Fibroblast of the conjunctiva (primary cell): ENCODE measurements at regions not wholly inside any gene's neighbourhood (a gene's known extent, or its start where the extent isn't known, plus 50 kb on each side); places are given as distances from the start of the nearest gene placed in this dataset.

Experiments used
- DNase-seq: peaks from one replicate; pipeline ENCODE4 v3.0.0-alpha.2; 2010; ENCODE audit warnings: low read depth

DNA sequence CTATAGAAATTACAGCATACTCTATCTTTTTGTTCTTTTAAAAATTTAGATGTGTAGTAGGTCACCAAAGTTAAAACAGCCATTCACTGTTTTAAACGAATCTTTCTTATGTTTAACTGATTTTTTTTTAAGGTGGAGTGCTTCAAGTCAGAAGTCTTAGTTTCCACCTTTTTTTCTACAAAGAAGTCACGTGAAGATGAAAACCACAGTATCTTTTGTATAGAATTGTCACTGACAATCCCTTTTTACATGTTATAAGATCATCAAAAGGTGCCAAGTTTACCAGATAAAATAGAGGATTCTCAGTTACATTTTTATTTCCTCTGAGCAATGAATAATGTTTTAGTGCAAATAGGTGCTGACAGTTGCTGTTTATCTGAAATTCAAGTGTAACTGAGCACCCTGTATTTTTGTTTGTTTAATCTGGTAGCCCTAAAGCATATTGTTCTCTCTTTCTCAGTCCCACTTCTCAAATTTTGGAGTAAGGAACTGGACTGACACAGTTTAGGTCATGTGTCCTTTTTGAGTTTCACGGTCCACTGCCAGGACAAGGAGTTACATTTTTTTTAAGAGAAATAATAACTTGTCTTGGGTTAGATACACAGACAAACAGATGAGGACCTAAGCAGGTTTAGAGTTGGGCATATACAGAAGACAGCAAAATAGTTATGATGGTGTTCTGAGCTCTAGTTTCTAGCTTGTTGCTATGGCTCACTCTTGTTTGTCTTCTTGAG is 233.2 kb upstream of the MBL2 start:
- no peak for DNase-seq

DNA sequence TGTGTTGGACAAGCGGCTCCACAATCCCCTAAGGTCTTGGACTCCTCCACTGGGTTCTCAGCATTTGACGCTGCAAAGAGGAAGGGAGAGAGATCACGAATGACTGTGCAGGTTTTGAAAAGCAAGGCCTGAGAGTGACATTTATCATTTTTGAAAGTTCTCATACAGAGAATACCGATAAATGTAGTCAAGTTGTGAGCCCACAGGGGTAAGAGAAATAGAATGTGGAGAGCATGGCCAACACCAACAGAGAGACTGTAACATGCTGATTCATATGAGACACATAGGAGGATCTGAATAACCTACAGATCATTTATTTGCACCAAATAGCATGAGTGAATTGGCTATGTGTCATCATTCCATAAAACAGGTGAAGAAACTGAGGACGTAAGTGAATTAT is 230.5 kb upstream of the MBL2 start:
- no peak for DNase-seq

DNA sequence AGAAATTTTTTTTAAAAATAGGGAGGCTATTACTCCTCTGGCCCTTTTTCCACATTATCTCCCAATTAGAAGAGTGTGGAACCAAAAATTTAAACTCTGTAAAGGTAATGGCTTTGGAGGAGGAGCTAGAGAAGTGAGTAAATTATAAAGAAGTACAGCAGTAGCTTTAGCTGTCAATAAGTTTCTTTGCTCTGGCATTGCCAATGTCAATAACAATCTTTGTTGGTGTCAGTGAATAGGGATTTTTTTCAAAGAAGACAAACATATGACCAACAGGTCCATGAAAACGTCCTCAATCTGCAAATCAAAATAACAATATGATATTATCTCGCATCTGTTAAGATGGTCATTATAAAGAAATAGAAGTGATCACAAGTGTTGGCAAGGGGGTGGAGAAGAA is 227.1 kb upstream of the MBL2 start:
- DNase-seq: no peak

DNA sequence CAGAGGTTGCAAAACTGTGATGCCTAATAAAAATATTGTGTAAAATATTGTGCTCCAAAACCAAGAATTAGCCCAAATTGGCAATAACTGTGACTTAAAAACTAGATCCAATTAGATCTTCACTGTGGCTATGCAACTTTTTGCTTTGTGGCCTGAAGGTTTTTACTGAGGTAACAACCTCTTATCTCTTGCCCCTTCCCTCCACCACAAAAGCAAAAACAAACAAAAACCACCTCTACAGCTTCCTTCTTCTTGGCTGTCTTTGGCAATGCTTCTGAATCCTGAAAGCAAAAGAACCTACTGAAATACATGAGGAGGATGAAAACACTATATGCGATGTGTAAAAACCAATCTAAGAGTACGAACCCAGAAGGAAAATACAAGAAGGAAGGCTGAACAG is 226.7 kb upstream of the MBL2 start:
- DNase-seq: no peak

DNA sequence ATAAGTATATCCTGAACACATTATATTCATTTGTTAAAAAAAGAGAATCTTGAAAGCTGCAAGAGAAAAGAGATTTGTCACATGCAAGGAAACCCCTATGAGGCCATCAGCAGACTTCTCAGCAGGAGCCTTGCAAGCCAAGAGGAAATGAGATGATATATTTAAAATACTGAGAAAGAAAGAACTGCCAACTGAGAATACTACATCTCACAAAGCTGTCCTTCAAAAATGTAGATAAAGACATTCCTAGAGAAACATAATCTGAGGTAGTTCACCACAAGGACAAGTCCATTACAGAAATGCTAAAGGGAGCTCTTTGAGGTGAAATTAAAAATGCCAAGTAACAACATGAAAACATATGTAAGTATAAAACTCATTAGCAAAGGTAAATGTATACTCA is 224.4 kb upstream of the MBL2 start:
- no peak for DNase-seq

DNA sequence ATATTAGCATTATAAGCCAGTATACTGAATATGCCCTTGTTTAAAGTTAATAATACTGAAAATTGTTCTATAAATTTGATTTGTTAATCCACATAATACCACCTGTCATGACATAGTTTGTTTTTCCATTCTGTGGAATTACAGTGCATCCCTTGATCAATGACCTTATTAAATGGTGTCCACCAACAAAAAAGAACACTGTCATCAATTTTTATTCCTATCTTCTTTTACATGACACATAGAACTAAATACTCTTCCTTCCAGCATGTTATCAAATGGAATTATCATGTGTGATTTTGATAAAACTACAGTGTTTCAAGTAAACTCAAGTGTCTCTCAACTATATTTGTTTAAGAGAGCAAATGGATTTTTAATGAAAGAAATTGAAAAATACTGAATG is 221.8 kb upstream of the MBL2 start:
- DNase-seq: no peak

DNA sequence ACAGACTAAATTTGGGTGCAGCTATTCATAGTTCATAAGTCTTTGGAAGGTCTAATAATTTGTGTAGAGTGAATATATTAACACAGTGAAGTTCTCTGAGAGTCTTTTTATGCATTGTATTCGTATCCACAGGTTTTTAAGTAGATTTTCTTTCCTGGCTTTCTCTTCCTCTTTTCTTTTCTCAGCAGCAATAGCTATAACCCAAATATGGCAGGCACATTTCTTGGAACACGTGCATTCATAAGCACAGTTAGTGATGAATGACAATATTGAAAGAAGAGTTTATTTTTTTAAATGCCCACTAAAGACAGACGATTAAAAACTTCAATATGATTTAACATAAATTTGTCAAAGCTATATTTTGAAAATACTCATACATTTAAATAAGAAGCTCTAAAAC is 220.5 kb upstream of the MBL2 start:
- DNase-seq: no peak

DNA sequence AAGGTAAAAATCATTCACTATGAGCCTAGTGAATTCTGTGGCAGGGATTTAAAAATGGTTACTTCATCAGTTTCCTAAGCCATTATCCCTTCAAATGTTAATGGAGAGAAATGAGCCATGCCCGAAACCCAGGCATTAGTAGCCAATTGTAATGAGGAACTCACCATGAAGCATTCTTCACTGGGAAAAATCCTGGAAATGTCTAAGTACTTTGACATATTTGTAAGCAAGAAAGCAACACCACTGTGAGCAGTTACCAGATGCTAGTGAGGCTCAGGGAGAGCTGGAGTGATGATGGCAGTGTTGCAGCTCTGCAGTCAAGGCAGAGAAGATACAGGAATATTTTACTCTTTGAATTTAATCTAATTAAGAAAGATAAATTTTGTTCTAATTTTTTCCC is 220.0 kb upstream of the MBL2 start:
- no peak for DNase-seq

DNA sequence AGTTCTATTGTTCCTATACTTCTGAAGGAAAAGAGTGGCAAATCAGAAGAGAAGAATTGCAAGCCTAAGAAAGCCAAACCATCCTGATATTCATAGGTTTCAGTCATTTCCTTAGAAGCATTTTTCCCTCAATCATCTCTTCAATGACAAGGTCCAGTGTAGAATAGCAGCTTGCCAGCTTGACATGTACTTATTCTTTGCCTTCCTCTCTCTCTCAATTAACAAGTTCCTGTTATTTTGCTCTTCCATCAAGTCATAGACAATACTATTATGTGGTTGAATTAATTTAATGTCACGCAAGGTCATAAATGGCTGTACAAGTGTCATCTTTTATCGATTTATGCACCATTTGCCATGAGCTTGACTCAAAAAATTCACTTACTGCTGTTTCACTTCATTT is 216.3 kb upstream of the MBL2 start:
- DNase-seq: no peak

DNA sequence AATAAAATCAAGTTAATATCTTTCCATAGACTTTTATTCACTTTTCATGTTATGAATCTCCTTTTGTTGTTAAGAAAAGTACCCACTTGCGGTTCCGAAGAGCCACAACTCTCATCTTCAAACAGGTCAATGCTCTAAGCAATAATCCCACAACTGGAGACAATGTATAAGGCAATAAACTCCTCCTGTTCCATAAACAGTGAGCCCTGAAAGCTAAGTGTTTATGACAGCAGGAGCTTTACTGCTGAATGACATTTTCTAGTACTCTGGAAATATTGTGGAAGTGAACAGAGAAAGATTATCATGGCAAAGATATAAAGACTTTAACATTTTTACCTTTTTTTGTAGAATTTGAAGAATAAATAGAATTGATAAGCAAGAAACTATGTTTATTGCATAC is 213.5 kb upstream of the MBL2 start:
- no peak for DNase-seq

DNA sequence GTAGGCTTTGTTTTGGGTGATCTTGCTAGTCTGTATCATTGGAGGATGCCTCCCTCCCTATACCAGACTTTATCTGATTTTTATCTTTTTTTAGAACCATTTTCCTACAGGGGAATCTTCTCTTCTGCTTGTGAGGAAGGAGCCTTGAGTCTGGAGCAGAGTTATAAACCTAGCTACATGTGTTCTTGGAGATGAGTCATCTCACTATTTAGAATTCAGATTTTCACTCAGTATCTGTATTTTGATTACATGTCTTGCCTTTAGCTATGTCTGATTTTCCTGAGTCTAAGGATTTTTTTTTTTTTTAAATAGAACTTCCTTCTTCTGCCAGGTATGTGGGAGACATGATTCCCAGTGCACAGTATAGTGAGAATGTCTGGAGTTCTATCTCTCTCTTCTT is 211.6 kb upstream of the MBL2 start:
- DNase-seq: no peak

DNA sequence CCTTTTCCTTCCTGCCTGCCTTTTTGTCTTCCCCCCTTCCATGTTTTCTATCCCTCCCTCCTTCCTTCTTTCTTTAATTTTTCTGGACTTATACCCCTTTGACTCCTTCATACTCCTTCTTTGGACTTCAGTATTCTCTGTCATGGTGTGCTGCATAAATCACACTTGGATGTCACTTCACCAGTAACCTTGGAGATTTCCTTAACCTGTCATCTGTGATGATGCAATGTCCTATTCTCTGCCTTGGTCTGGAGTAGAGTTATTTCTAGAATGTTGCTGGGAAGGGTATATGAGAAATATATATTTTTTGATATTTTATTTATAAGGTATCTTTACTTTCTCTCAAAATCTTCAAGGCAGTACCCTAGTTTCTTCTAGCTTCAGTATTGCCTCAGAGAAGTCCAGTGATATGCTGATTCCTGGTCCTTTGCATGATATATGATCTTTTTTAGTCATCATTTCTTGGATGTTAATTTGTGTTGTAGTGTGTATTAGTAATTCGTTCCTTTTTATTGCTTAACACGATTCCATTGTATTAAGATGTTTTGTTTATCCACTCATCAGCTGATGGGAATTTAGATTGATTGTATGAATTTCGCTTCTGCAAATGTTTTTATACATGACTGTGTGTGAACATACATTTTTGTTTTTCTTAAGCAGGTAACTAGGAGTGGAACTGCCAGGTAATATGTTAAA is 206.9 kb upstream of the MBL2 start:
- DNase-seq: no peak

DNA sequence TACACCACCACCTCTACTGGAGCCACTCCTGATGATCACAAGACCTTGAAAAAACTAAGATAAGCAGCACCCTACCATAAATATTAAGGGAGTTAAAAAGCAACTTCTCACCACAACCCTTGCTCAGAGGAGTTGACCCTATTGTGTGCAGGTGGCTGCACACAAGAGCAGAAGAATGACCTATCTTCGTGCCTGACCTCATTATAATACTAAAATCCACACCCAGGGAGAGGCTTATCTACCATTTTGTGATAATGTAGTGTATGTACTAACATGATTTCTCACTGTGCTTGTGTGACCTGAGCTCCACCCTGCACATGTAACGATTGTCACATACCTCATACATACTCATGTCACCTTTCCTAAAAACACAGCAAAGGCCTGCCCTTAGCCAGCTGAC is 205.0 kb upstream of the MBL2 start:
- DNase-seq: no peak

DNA sequence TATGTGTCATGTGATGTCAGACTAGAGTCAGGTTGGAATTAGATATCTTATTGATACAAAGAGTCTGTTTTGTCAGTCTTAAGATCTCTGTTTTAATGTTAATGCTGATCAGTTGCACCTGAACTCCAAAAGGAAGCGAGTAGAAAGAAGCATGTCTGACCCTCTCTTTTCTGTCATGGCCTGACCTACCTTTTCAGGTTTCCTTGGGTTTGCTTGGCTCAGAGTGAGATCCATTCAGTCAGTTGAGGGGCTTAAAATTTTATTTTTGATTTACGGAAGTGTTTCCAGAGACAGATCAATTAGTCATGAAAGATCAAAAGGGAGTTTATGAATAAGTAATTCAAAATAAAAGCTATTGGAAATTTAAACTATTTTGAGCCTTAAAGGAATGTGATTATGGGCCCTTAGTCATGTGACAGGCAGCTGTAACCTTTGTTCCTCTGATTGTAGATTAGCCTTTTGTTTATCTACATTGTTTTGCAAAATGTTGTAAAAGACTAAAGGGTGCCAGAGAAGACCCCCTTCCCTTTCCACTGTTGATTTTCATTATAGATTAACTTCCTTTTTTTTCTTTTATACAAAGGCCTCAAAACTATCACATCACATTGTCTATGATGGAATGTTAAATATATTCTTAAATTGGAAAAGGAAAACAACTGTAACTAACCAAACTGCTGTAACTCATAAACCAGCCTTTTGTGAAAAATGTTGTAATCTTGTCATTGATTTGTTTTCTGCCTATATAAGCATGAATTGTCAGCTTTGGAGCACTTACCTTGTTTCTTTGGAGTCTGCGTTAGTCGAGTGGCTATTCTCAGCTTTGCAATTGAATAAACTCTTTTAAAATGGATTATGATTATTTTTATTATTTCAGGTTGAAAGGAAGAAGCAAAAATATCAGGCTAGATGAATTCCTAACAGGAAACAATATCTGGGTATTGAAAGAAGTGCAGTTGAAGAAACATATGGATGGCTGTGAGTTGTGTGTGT is 195.5 kb upstream of the MBL2 start:
- no peak for DNase-seq

DNA sequence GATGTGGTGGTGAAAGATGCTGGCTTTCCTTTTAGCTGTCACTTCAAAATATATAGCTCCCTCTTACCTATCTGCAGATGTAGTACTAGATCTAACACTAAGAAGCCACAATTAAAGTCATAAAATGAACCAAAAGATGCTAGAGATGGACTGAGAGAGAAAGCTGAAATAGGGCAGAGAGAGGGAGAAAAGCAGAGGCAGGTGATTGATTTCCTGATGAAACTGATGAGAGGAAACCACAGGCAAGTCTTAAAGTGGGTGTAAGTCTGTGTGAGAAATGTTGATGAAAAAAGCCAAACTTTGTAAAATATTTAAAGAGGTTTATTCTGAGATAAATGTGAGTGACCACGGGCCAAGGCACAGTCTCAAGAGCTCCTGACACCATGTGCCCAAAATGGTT is 194.3 kb upstream of the MBL2 start:
- DNase-seq: no peak

DNA sequence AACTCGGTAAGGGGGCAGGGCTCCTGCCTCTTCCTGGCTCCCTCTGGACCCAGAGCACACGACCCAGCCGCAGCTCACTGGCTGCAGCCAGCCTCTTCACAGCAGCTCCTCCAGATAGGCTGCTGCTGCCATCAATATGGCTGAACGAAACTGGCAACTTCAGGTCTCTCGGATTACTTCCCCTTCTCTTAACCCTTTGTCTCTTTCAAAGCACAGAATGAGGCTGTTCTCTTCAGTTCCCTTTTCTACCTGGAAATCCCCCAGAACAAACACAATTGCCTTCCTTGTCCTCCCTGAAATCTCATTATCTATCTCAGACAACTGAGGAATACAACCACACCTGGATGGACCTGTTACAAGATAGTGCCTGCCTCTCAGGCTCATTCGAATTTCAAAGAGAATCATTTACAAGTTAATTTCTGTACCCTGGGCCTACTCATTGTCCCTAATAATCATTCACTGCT is 193.4 kb upstream of the MBL2 start:
- no peak for DNase-seq

DNA sequence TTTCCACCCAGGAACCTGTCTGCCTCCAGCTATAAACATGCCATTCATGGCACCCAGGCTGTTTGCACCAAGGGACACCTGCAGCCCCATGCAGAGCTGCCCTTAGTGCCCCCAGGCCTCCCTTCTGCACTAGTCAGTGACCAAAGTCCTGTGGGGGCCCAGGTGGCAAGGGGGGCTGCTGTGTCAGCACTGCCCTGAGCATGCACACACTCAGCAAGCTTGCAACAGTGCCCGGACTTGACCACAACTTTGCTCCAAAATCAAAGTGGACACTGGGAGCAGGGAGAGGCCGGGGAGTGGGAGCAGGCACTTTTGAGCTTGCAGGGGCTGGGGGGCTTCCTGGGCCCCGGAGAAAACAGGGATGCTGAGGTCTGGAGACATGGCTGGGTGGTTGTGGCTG is 192.9 kb upstream of the MBL2 start:
- no peak for DNase-seq

DNA sequence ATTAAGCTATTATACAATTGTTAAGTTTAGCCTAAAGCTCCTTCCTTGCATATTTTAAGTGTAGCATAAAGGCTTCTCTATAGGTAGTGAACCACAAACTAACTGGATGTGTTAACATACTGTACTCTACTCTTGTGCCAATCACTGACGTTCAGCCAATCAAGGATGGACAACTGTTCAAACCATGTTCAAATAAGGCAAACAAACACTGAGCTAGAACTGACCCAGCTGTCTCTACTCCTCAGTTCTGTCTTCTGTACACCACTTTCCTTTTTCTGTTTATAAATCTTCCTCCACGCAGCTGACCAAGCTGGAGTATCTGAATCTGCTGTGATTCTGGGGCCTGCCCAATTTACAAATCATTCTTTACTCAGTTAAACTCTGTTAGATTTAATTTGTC is 188.7 kb upstream of the MBL2 start:
- no peak for DNase-seq

DNA sequence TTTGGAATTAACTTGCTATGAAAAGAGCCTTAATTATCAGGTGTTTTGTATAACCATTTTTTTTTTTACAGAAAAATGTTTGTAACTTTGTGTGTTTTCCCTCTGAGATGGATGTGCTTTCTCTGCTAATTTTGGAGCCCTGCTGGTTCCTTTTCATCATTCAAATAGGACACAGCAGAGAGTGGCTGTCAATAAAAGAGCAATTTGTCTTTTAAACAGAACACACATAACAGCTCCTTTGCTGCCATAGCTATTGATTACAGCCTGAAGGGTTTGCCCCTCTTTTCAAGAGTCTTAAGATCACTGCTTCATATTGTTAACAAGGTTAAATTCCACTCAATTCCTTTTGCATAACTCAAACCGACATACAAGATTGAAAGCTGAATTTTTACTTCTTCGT is 187.2 kb upstream of the MBL2 start:
- no peak for DNase-seq

DNA sequence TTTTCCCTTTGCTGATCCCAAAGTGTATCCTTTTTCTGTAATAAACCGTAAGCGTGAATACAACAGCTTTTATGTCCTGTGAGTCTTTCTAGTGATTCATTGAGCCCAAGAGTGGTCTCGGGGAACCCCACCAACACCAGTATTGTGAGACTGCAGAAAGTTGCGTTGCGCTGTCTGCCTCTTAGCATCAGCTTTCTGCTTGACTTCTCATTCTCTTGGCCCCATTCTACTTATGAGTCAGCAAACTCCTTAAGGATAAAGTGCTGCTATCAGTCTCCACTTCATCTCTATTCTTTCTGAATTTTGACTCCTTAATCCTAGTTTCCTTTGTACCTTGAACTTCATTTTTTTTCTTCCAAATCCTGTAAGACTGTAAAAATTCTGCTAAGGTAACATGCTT is 184.3 kb upstream of the MBL2 start:
- no peak for DNase-seq

DNA sequence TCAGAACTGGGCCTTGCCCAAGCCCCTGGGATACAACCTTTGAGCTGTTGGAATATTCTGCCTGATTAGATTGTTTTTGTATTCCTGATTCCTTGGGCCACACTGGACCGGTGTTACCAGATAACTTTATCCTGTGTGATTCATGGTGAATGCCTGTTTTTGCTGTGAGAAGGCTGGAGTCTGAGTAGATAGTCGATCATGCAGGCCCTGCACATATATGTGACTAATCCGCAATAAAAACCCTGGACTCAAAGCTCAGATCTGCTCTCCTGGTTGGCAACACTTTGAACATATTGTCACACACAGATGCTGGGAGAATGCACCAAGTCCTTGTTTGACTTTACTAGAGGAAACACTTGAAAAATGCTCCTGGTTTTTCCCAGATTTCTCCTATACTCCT is 183.9 kb upstream of the MBL2 start:
- DNase-seq: no peak

DNA sequence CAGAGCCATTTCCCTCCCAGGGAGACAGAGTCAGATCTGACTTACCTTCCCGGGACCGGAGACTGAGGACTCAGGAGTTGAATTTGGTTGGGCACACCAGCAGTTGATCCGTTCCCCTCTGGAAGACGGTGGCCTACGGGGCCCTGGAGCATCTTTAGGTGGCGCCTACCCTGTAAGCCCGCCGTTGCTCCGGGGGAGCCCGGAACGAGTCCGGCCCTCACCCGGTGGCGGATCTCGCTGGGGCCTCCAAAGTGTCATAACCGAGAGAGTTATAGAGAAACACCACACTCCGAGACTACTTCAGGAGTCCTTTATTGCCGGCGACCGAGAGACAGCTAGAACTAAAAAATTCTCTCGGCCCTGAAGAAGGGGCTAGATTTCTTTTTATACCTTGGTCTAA is 182.8 kb upstream of the MBL2 start:
- no peak for DNase-seq

DNA sequence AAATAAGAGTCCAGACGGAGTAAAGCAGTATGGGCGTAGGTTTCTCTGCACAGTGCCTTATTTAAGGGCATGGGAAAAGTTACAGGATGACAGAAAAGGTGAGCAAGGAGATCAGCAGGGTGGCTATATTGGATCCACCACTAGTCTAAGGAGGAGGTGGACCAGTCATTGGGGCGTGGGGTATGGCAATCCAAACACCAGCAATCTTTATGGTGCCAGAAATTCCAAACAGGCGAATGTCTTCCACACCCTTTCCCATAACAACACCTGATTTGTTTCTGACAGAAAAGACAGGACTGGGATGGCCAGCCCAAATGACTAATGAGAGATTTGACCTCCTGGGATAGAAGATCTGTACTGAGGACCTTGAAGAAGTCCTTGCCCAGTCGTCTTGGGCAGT is 181.8 kb upstream of the MBL2 start:
- no peak for DNase-seq
